ENCODE measurements at regions not wholly inside any gene's neighbourhood (a gene's known extent, or its start where the extent isn't known, plus 50 kb on each side); places are given as distances from the start of the nearest gene placed in this dataset.

DNA sequence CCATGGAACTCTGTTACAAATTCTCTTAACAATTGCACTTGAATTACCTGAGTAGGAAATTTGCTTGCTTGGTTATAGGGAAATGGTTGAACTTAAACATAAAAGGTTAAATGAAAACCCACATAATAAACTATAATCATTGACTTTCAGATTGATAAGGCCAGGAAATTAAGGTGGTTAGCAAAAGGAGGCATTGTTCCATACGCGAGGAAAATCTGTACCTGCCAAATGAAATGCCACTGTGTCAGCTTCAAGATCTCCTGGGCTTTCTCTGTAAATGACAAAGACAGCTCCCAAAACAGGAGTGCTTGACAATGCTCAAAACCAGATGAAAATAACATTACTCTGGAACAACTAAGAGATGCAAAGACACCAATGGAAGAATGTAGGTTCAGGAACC is 125.5 kb upstream of the KLF3 start (continued):
- TF ChIP-seq, protein P1, sequence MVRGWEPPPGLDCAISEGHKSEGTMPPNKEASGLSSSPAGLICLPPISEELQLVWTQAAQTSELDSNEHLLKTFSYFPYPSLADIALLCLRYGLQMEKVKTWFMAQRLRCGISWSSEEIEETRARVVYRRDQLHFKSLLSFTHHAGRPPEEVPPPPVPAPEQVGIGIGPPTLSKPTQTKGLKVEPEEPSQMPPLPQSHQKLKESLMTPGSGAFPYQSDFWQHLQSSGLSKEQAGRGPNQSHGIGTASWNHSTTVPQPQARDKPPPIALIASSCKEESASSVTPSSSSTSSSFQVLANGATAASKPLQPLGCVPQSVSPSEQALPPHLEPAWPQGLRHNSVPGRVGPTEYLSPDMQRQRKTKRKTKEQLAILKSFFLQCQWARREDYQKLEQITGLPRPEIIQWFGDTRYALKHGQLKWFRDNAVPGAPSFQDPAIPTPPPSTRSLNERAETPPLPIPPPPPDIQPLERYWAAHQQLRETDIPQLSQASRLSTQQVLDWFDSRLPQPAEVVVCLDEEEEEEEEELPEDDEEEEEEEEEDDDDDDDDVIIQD (CRISPR knock-in tag; IDR thresholded peaks at IDR 0.05; ENCODE audit: low read depth), result no peak
- TF ChIP-seq, protein P2, sequence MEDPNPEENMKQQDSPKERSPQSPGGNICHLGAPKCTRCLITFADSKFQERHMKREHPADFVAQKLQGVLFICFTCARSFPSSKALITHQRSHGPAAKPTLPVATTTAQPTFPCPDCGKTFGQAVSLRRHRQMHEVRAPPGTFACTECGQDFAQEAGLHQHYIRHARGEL (CRISPR knock-in tag; IDR thresholded peaks at IDR 0.05), result no peak
- TF ChIP-seq ZBTB1 (CRISPR knock-in tag; IDR thresholded peaks at IDR 0.05; ENCODE audit: borderline replicate concordance), result no peak
- TF ChIP-seq, protein P3, sequence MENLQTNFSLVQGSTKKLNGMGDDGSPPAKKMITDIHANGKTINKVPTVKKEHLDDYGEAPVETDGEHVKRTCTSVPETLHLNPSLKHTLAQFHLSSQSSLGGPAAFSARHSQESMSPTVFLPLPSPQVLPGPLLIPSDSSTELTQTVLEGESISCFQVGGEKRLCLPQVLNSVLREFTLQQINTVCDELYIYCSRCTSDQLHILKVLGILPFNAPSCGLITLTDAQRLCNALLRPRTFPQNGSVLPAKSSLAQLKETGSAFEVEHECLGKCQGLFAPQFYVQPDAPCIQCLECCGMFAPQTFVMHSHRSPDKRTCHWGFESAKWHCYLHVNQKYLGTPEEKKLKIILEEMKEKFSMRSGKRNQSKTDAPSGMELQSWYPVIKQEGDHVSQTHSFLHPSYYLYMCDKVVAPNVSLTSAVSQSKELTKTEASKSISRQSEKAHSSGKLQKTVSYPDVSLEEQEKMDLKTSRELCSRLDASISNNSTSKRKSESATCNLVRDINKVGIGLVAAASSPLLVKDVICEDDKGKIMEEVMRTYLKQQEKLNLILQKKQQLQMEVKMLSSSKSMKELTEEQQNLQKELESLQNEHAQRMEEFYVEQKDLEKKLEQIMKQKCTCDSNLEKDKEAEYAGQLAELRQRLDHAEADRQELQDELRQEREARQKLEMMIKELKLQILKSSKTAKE (CRISPR knock-in tag; IDR thresholded peaks at IDR 0.05; ENCODE audit: borderline replicate concordance), result no peak

DNA sequence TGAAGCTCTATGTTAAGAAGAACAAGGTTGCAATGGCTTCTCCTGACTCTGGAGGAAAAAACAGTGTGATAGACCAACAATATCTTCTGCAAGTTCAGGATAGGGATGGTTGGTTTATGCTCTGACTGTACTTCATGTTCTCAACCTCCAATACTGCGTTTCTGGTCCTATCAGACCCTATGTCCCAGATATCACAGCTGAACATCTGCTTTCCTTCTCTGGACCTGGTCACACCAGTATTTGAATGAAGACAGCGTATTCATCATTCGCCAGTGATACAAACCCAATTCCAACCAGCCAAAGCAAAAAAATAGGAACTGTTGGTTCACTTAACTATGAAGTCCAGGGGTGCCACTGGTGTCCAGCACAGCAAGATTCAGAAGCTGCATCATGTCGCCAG is 124.5 kb upstream of the KLF3 start:
- DNase-seq (ENCODE audit: low spot score), result no peak
- no peak overlapping the region for H3K9ac ChIP-seq (ENCODE audit: insufficient read depth, low read depth, low read length)
- no peak overlapping the region for H2AFZ ChIP-seq (ENCODE audit: low read length)
- no peak overlapping the region for H3K4me3 ChIP-seq (replicated peaks in 1 of 3; ENCODE audit: insufficient read depth in 1 of 3, low read depth in 2 of 3, low read length in 3 of 3)
- ATAC-seq, result no peak
- no peak for FAIRE-seq
- BruUV-seq (replicated peaks), result no TSS peak
- 70% methylated on average over 4 of the region's 4 CpGs for WGBS (ENCODE audit: low lambda C conversion rate)
- in situ Hi-C loops (cut with HindIII; ENCODE audit: extremely low pct_ligation_motif_present, low pct_unique_long_range_greater_than_20kb), result no loop called here
- H3K27ac ChIP-seq (ENCODE audit: extremely low read length, insufficient read depth, low read length), result no peak overlapping the region
- no peaks in the 10 kb centered on the region for H3K9me3 ChIP-seq (ENCODE audit: low read length)
- H3K36me3 ChIP-seq (replicated peaks in 1 of 2; ENCODE audit: control insufficient read depth in 1 of 2, insufficient read depth in 2 of 2, low read length in 2 of 2), result no peaks in the 10 kb centered on the region
- CTCF ChIA-PET (ENCODE audit: low intra/inter-chr PET ratio, low total read pairs), result no interaction called here
- H3K79me2 ChIP-seq (ENCODE audit: insufficient read depth, low read length), result no peaks in the 10 kb centered on the region
- POLR2A ChIA-PET, result no interaction called here
- H4K20me1 ChIP-seq (ENCODE audit: insufficient read depth, low read length), result no peaks in the 10 kb centered on the region
- no peak overlapping the region for H3K4me2 ChIP-seq (ENCODE audit: low read depth, low read length)
- intact Hi-C loops (cut with micrococcal nuclease; ENCODE audit: unreplicated experiment), result no loop called here
- no peaks in the 10 kb centered on the region; a peak in 2 of 5 replicates for H3K27me3 ChIP-seq (ENCODE audit: control insufficient read depth in 1 of 2, insufficient read depth in 2 of 2, low read length in 2 of 2)
- H3K4me1 ChIP-seq (ENCODE audit: insufficient read depth, low read length), result no peaks in the 10 kb centered on the region
- TF ChIP-seq PCBP1 (IDR thresholded peaks at IDR 0.05; ENCODE audit: borderline replicate concordance, low read depth, low read length) (no peak), NFIB (CRISPR knock-in tag; IDR thresholded peaks at IDR 0.05; ENCODE audit: borderline replicate concordance) (no peak), ZBTB7A (CRISPR knock-in tag; IDR thresholded peaks at IDR 0.05) (no peak), U2AF1 (optimal IDR thresholded peaks at IDR 0.05; ENCODE audit: low read depth, low read length) (no peak), NR2F6 (IDR thresholded peaks at IDR 0.05) (no peak), NR2F6 (CRISPR knock-in tag; IDR thresholded peaks at IDR 0.05) (no peak)
- TF ChIP-seq, protein P4, sequence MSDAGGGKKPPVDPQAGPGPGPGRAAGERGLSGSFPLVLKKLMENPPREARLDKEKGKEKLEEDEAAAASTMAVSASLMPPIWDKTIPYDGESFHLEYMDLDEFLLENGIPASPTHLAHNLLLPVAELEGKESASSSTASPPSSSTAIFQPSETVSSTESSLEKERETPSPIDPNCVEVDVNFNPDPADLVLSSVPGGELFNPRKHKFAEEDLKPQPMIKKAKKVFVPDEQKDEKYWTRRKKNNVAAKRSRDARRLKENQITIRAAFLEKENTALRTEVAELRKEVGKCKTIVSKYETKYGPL (CRISPR knock-in tag; IDR thresholded peaks at IDR 0.05), result no peak
